ENCODE measurements at regions not wholly inside any gene's neighbourhood (a gene's known extent, or its start where the extent isn't known, plus 50 kb on each side); places are given as distances from the start of the nearest gene placed in this dataset.

- Histone ChIP-seq H3K27ac (ENCODE audit: low read depth in 1 of 2, low read length in 1 of 2) (no peak overlapping the region), H3K36me3 (ENCODE audit: control insufficient read depth in 4 of 4, insufficient read depth in 4 of 4, low read length in 4 of 4) (no peaks in the 10 kb centered on the region), H3K4me1 (ENCODE audit: control insufficient read depth in 5 of 5, insufficient read depth in 5 of 5, low read length in 5 of 5) (no peaks in the 10 kb centered on the region), H3K27me3 (ENCODE audit: control insufficient read depth in 3 of 3, insufficient read depth in 3 of 3, low read length in 2 of 3) (no peaks in the 10 kb centered on the region), H3K9ac (ENCODE audit: insufficient read depth in 1 of 2, low read length in 2 of 2) (no peak overlapping the region), H3K9me3 (ENCODE audit: control insufficient read depth in 4 of 4, insufficient read depth in 3 of 4, low read length in 3 of 4) (peaks cover 0 to 4% (median 0%) of the 10 kb centered on the region in 4 donors), H3K4me3 (no peak overlapping the region)
- no peak for TF ChIP-seq CTCF (IDR thresholded peaks at IDR 0.05; ENCODE audit: control extremely low read depth, extremely low read depth)
- no peak for ATAC-seq (ENCODE audit: insufficient read depth, low FRiP score)
- DNase-seq: no peak
- WGBS, 2 donors: 80 to 87% methylated on average over 4 of the region's 4 CpGs
Measured at GRCh38 chr3:170773682-170774425, 96.1 kb downstream of the RPL22L1 start.

- no peak for TF ChIP-seq CTCF (IDR thresholded peaks at IDR 0.05; ENCODE audit: control extremely low read depth, extremely low read depth)
- no peaks in the 10 kb centered on the region for H3K9me3 ChIP-seq (ENCODE audit: control insufficient read depth in 4 of 4, insufficient read depth in 3 of 4, low read length in 3 of 4)
- H3K4me1 ChIP-seq (ENCODE audit: control insufficient read depth in 5 of 5, insufficient read depth in 5 of 5, low read length in 5 of 5): peaks cover 0 to 3% (median 0%) of the 10 kb centered on the region in 5 donors
- H3K27ac ChIP-seq (ENCODE audit: low read depth in 1 of 2, low read length in 1 of 2): no peak overlapping the region
- no peaks in the 10 kb centered on the region for H3K36me3 ChIP-seq (ENCODE audit: control insufficient read depth in 4 of 4, insufficient read depth in 4 of 4, low read length in 4 of 4)
- 55 to 72% methylated on average over 1 of the region's 1 CpG for WGBS, 2 donors
- H3K27me3 ChIP-seq (ENCODE audit: control insufficient read depth in 3 of 3, insufficient read depth in 3 of 3, low read length in 2 of 3): no peaks in the 10 kb centered on the region
- ATAC-seq (ENCODE audit: insufficient read depth, low FRiP score) (no peak), DNase-seq (no peak)
- no peak overlapping the region for H3K9ac ChIP-seq (ENCODE audit: insufficient read depth in 1 of 2, low read length in 2 of 2)
- no peak overlapping the region for H3K4me3 ChIP-seq
Measured at GRCh38 chr3:170772175-170772574, 97.8 kb downstream of the RPL22L1 start.

- 59 to 66% methylated on average over 2 of the region's 2 CpGs for WGBS, 2 donors
- no peak for TF ChIP-seq CTCF (IDR thresholded peaks at IDR 0.05; ENCODE audit: control extremely low read depth, extremely low read depth)
- no peak overlapping the region for H3K27ac ChIP-seq (ENCODE audit: low read depth in 1 of 2, low read length in 1 of 2)
- H3K9me3 ChIP-seq (ENCODE audit: control insufficient read depth in 4 of 4, insufficient read depth in 3 of 4, low read length in 3 of 4): no peaks in the 10 kb centered on the region
- DNase-seq (peak in 1 of 3 donors; percentile 20), ATAC-seq (ENCODE audit: insufficient read depth, low FRiP score) (no peak)
- H3K36me3 ChIP-seq (ENCODE audit: control insufficient read depth in 4 of 4, insufficient read depth in 4 of 4, low read length in 4 of 4): no peaks in the 10 kb centered on the region
- no peaks in the 10 kb centered on the region for H3K27me3 ChIP-seq (ENCODE audit: control insufficient read depth in 3 of 3, insufficient read depth in 3 of 3, low read length in 2 of 3)
- H3K4me1 ChIP-seq (ENCODE audit: control insufficient read depth in 5 of 5, insufficient read depth in 5 of 5, low read length in 5 of 5): peaks cover 0 to 19% (median 3%) of the 10 kb centered on the region in 5 donors
- H3K9ac ChIP-seq (ENCODE audit: insufficient read depth in 1 of 2, low read length in 2 of 2): no peak overlapping the region
- H3K4me3 ChIP-seq: no peak overlapping the region
Measured at GRCh38 chr3:170768334-170768801, 101.6 kb downstream of the RPL22L1 start.
